Esophagus mucosa (tissue), 1 donor: ENCODE measurements at regions not wholly inside any gene's neighbourhood (a gene's known extent, or its start where the extent isn't known, plus 50 kb on each side); places are given as distances from the start of the nearest gene placed in this dataset.
"Not testable (repeated sequence)": the region's sequence is repeated elsewhere in the genome, so short reads cannot be mapped to it uniquely, and the experiment has no call there.

Experiments used
- ATAC-seq: fragments of 200-7000 bp; cut with Tn5 transposase; one replicate; pipeline ENCODE4 v1.9.1; 2020
- donor health status: DM: yes; HTN: yes; CAD: no.

DNA sequence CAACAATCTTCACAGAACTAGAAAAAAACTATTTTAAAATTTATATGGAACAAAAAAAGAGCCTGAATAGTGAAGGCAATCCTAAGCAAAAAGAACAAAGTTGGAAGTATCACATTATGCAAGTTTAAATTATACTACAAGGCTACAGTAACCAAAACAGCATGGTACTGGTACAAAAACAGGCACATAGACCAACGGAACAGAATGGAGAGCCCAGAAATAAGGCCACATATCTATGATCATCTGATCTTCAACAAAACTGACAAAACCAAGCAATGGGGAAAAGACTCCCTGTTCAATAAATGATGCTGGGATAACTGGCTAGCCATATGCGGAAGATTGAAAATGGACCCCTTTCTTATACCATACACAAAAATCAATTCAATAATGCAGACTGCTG is 74.4 kb upstream of the RTN4 start:
- not testable (repeated sequence) for ATAC-seq

DNA sequence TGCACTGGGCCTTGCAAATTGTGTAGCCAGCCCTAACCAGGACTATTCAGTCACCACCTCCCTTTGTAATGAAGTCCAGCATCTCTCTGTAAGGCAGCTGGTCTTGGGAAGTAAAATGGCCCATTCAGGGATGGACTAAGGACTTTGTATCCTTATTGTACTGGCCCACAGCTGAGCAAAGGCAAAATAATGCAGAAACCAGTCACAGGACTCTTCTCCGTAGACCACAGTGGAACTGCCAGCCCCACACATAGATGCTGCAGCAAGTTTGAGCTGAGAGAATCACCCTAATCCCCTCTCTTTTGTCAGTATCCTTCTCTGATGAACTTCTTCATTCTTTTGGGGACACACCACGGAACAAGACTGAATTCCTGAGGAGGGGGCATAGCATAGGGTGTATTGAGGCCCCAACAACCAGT is 73.6 kb upstream of the RTN4 start:
- ATAC-seq, result no peak

DNA sequence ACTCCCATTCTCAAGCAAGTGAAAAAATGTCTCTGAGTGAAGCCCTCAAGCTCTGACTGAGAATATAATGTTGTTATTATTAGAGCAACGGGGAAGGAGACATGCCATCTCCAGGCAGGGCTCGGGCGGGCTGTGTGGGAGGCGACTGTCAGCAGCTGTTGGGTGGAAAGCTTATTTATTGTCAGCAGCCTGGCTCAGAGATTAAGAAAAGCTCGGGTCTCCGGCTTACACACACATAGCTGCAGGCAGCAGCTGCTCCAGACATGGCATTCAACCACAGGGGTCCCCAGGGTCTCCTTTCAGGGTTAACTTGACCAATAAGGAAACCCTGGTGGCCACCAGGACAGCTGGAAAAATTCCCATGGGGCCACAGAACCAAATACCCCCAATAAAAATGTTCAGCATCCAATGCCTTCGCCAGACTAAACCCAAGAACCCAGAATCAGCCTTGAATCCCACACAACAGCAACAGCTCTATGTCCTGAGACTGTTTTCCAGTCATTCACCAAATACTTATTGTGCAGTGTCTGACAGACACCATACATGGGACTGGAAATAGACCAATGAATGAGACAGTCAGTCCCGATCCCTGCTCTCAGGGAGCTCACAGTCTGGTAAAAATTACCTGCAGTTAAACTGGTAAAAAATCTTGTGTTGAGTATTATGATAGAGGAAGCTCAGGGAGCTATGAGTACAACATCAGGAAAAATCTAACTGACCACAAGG is 70.5 kb upstream of the RTN4 start:
- no peak for ATAC-seq

DNA sequence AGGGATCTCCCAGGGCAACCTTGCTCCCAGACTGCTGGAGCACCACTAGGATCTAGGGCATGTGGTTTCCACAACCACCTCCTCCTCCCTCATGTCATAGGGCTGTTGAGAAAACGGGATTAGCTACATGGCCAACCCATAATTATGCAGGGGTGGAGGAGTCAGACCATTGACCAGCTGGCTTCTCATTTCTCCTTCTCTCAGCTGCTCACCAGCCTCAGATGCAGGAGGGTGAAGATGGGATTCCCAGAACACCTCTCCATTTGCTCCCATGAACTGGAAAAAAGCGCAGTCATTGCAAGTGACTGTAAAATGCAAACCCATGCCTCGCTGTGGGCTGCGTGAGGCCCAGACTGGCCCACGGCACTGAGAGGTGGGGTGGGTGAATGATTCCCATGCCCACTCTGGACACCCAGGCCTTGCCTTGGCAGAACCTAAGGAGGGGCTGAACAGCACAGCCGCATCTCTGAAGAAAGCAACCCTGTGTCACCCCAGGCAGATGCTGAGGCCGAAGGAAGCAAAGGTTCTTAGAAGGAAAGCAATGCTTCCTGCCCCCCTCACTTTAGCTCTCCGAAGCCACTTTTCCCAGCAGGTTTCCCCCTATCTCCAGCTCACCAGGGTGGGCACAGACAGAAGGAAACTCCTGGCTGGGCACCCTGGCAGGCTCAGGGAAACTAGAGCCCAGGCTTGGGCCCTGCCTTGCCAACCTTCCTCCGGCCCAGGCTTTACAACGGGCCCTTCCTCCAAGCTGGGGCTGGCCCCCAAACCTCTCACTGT is 69.6 kb upstream of the RTN4 start:
- ATAC-seq, result no peak

DNA sequence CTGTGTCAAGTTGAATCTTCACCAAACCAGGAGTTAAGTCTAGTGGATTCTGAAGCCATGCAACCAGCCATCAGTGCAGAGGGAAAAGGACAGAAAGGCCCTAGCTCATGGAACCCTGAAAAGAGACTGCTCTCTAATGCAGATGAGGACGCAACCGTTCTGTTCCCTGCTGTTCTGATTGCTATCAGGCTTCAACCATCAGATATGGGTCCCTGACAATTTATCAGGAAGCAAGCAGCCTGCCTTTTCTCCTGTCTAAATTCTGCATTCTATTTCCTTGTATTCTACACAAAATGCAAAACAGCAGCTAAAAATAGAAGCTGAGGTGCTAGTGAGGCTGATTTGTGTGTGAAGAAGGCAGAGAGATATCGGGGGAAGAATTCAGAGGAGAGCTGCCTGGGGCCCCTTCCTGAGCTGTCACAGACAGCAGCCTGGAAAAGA is 68.4 kb upstream of the RTN4 start:
- no peak for ATAC-seq

DNA sequence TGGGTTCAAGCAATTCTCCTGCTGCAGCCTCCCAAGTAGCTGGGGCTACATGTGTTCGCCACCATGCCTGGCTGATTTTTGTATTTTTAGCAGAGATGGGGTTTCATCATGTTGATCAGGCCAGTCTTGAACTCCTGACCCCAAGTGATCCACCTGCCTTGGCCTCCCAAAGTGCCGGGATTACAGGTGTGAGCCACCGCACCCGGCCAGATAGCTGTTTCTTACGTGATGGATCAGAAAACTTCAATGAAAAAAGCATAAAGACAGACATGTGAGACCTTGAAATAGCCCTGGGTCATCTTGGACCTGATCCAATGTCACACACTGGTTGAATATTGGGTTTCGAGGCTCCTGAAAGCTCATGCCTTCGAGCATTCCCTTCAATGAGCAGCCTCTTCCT is 66.7 kb upstream of the RTN4 start:
- ATAC-seq, result no peak

DNA sequence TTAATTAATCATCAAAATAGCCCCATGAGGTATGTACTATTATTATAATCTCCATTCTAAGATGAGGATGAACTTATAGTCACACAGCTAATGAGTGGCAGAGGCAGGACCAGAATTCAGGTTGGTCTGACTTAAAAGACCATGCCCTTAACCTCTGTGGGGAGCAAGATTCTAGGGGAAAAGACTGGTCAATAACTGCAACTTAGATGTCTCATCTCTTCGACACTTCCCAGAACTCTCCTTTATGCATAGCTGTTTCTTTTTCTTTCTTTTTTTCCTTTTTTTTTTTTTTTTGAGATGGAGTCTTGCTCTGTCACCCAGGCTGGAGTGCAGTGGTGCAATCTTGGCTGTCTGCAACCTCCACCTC is 66.3 kb upstream of the RTN4 start:
- no peak for ATAC-seq

DNA sequence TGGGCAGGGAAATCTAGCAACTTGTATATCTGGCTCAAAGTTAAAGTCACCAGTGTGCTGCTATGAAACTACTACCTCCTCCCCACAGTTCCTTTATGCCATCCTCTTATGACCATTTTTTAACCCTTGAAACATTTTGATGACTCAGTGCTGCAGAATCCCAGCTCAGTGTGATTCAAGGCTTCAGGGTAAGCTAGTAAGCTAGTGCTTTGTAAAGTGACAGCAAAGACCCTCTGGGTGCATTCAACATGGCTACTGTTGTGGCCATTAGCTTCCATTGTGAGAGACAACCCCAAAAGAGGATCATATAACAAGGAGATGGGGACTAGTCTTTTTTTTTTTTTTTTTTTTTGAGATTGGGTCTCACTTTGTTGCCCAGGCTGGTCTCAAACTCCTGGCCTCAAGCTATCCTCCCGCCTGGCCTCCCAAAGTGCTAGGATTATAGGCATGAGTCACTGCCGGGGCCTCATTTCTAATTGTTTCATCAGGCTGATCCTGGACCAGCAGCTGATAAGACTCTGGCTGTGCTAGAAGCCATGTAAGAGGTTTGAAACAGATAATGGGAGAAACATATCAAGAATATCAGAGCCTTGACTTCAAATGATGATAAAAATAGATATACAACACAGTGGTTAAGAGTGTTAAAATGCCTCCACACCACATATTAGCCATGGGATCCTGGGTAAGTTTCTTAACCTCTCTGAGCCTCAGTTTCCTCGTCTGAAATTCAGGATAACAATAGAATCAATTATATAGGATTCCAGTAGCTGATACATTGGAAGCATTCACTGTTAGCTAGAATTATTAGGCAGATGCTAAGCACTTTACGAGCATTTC is 65.7 kb upstream of the RTN4 start:
- peak; percentile 53 for ATAC-seq

DNA sequence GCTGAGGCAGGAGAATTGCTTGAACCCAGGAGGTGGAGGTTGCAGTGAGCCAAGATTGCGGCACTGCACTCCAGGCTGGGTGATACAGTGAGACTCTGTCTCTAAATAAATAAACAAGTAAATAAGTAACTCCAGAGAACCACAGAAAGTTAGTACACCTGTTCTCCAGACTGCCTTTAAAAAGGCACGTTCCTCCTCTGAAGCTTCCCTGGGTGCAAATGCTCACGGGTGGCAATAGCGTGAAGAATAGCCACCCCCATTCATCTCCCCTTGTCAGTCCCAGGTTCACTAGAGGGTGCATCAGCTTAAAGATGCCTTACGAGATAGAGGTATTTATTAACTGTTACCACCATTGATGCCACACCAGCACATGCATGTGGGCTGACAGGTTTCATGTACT is 64.3 kb upstream of the RTN4 start:
- no peak for ATAC-seq

DNA sequence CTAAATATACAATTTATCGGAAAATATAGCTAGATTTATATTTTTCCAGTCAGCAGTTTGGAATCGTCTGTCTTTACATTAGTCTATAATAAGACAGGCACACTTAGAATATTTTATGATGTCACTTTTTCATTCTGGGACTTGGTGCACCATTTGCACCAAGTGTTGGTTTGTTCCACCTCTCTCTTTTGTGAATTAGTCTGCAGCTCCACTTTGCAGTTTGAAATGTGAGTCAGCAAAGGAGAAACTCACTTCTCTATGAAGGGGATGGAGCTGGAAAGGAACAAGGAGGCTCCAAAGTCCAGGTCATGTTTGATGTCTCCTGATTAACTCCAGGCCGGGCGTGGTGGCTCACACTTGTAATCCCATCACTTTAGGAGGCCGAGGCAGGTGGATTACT is 63.8 kb upstream of the RTN4 start:
- no peak for ATAC-seq

DNA sequence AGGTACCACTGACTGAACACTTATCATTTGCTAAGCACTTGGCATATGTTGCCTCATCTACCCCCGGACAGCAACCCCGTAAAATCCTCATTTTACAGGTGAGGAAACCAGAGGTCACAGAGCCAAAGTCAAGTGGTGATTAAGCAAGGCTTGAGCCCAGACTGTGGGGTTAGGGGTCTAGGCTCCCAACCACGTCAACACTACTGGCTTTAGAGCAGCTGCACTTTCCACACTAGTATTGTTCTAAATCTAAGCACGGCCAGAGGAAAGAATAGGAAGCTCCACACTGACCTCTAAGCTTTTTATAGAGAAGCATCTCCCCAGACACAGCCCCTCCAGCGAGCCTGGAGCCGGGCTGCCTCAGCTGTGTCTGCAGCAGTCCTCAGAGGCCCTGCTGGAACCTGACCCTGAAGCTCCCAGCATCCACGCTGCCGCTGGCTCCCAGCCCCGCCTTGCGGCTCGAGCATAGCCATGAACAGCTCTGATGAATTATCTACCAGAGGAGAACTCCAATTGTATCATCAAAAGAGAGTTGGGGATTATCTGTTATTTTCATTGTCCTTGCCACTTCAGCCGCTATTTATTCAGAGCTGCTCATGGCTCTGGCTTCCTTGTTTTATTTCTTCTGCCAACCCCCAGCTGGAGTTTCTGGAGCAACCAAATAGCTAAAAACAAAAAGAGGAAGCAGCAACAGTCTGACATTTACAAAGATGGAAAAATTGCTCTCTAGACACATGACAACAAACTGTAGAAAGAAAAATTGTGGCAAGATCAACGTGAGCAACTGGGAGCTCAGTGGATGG is 62.2 kb upstream of the RTN4 start:
- no peak for ATAC-seq

DNA sequence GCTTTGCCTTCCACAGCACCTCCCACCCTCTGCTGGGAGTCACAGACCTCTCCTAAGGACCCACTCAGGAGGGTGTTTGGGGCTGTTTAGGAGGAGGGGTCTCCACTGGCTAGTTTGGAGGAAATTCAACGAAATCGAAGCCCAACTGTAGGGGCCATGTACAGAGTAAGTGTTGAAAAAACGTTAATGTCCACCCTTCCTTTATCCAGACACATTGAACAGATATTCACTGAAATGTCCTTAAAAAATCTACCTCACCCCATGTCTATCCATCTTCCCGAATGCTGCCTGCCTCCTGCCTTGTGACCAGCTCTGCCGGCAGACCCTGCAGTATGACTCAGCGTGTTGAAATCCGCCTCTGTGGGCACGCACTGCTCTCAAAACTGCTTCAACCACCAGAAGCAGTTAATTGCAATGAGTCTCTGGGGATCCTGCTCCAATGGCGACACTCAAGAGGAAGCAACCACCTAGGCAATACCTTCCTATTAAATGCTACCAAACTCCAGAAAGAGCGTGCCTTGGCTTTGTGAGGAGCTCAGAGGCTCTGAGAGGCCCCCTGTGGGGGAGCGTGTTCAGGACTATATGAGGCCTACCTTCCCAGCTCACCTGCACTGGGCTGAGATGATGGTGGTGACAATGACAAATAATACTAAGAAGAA is 61.4 kb upstream of the RTN4 start:
- peak; percentile 46 for ATAC-seq

DNA sequence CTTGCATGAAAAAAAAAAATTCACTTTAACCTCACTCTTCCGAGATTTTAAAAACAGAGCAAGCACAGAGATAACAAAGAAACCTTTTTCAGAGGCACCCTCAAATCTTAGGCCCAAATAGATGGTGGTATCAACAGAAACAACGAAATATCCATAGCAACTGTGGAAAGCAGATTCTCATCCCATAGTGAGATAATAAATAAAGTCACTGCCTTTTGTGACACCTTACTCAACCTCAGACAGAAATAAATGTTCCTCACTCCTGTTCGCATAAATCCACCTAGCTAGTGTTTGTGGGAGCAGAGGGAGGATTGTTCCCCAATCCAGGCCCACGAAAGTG is 60.9 kb upstream of the RTN4 start:
- no peak for ATAC-seq

DNA sequence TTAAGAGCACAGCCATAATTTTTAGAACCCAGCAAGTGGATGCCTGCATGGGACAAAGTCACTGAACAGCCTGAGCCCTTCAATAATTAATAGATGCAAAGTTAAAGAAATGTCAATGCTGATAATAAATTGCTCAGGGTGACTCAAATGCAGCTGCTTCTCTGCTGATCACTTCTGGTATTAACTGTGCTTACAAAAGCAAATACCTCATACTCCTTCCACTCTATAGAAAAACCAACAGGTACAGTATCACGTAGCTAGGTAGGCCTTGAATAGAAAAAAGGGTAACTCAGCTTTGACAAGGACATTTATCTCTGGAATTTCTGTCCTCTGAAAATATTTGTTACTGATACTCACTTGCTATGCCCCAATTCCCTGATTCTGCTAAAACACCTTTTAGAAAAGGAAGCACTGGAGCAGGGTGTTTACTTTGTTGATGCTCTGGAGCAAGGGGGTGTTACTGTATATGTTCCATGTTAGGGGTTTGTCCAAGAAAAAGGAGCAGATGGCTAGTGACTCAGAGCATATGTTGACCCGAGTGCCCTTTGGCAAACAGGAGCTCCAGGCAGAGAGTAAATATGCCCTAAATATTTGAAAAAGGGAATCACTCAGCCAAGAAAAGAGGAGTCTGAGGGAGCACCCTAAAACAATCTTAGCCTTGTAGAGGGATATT is 59.1 kb upstream of the RTN4 start:
- peak; percentile 74 for ATAC-seq

DNA sequence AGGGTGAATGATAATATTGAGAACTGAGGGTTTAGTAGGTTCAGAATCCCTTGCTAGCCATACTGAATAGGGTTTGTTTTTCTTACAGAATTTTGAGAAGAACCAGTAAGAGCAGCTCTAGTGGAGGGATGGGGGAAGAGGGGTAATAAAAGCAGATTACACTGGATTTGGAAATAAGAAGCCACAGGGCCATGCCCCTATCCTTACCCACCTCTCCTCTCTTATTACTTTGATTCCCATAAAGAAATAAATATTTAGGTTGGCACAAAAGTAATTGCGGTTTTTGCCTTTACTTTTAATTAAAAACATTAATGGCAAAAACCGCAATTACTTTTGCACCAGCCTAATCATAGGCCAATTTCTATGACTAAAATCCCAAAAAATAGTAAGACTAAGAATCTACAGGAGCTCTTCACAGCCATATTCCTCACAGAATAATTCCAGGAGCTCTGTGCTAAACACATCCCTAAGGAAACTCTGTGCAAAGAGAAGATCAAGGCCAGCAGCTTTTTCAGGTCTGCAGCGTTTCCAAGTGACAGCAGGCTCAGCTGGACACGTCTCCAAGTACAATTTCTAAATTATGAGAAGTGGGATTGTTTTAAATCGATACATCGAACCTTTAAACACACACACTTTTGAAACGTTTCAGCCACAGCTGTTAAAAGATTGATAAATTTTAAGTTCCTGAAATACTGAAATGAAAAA is 58.4 kb upstream of the RTN4 start:
- no peak for ATAC-seq

DNA sequence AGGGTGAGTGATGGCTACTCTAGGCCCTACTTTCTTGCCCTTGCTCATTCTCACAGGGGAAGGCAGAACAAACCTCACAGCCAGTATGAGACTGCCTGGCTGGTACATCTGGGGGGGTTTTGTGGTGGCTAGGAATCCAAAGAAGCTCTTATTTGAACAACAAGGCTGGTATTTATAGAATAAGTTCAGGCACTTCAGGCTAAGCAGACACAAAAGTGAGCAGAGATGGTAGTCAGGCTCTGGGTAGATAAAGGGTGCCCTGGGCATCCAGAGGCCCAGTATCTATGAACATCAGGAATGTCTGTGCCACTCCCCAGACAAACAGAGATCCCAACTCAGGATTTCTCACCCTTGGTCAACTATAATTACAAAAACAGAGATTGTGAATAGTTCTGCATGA is 57.2 kb upstream of the RTN4 start:
- no peak for ATAC-seq

DNA sequence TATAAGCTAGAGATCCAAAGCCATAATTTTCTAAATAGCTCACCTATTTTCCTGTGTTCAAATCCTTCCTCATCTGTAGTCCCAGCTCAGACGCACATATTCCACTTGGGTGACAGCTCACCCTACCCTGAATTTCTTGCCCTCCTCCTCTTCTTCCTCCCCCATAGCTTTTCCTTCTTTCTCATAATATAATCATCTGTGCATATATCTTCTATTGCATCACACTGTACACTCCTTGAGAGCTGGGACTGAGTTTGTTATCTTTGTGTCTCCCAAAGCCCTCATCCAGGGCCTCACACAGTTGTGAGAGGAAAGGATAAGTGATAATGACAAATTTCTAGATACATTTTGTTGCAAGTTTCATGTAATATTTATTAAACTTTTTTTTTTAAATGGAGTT is 55.9 kb upstream of the RTN4 start:
- no peak for ATAC-seq

DNA sequence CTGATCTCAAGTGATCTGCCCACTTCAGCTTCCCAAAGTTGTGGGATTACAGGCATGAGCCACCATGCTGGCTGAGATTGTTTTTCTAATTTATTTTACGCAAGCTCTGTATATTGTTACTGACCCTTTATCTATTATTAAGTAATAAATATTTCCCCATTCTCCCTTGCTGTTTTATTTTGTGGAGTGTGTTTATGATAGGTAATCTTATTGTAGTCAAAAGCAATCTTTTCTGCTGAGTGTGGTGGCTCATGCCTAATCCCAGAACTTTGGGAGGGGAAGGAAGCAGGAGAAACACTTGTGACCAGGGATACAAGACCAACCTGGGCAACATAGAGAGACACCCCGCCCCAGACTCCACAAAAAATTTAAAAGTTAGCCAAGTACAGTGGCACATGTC is 55.2 kb upstream of the RTN4 start:
- no peak for ATAC-seq

DNA sequence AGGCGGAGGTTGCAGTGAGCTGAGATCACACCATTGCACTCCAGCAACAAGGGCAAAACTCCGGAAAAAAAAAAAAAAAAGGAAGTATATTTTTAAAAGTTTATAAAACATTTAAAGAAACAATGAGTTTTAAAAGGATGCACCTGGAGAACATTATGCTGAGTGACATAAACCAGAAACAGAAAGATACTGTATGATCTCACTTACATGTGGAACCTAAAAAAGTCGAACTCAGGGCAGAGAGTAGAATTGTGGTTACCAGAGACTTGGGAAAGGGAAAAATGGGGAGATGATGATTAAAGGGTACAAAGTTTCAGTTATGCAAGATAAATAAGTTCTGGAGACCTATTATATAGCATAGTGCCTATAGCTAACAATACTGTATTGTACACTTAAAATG is 52.8 kb upstream of the RTN4 start:
- ATAC-seq, result no peak

DNA sequence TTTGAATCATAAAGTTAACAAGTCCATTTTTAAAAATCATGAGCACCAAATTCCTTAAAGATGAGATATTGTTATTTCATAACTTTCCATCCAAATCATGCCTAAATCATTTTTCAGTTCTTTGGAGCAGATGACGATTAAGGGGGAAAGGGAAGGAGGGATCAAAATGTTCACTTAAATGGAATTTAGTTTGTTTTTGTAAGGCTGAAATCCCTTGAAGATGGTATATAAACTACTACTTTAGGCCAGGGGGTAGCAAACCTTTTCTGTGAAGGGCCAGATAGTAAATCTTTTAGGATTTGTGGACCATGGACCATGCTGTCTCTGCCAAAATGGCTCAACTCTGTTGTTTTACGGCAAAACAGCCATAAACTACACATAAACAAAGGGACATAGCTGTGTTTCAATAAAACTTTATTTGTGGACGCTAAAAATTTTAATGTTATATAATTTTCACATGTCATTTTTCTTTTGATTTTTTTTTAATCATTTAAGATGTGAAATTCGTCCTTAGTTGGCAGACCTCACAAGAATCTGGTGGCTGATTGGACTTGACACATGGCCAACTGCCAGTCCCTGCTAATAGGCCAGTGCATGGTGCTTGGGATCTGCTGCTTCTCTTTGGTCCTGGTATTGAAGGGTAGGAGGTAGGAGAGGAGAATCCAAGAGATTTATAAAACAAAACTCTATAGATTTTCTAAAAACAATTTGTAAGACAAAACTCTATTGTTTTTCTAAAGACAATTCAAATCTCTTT is 52.0 kb upstream of the RTN4 start:
- ATAC-seq, result no peak
